ENCODE measurements at regions not wholly inside any gene's neighbourhood (a gene's known extent, or its start where the extent isn't known, plus 50 kb on each side); places are given as distances from the start of the nearest gene placed in this dataset.

- no peak overlapping the region for H3K4me3 Mint-ChIP-seq (ENCODE audit: unreplicated experiment)
Observed at GRCh38 chr16:79662122-79662521, 61.6 kb upstream of the MAF start.

GRCh38 chr16:79661578-79661977 lies 61.0 kb upstream of the MAF start:
- no peak for TF ChIP-seq CTCF (IDR thresholded peaks at IDR 0.05)
- Mint-ChIP-seq H3K4me1 (ENCODE audit: low read depth) (peaks cover 31% of the 10 kb centered on the region), H3K27ac (ENCODE audit: unreplicated experiment) (no peak overlapping the region), H3K27me3 (ENCODE audit: low read depth) (no peaks in the 10 kb centered on the region), H3K36me3 (ENCODE audit: low read depth) (no peaks in the 10 kb centered on the region), H3K4me3 (ENCODE audit: unreplicated experiment) (no peak overlapping the region), H3K9me3 (ENCODE audit: low read depth) (peaks cover 7% of the 10 kb centered on the region)
- DNase-seq (ENCODE audit: low spot score) = no peak

More at GRCh38 chr16:79662122-79662521, 61.6 kb upstream of the MAF start:
- Mint-ChIP-seq H3K9me3 (ENCODE audit: low read depth) (peaks cover 7% of the 10 kb centered on the region), H3K27ac (ENCODE audit: unreplicated experiment) (no peak overlapping the region), H3K36me3 (ENCODE audit: low read depth) (no peaks in the 10 kb centered on the region), H3K4me1 (ENCODE audit: low read depth) (peaks cover 25% of the 10 kb centered on the region), H3K27me3 (ENCODE audit: low read depth) (no peaks in the 10 kb centered on the region)
- no peak for TF ChIP-seq CTCF (IDR thresholded peaks at IDR 0.05)
- no peak for DNase-seq (ENCODE audit: low spot score)

- H3K4me3 Mint-ChIP-seq (ENCODE audit: unreplicated experiment) = no peak overlapping the region
- peaks cover 7% of the 10 kb centered on the region for H3K9me3 Mint-ChIP-seq (ENCODE audit: low read depth)
- peaks cover 33% of the 10 kb centered on the region for H3K4me1 Mint-ChIP-seq (ENCODE audit: low read depth)
- no peak for DNase-seq (ENCODE audit: low spot score)
- no peak for TF ChIP-seq CTCF (IDR thresholded peaks at IDR 0.05)
- no peaks in the 10 kb centered on the region for H3K27me3 Mint-ChIP-seq (ENCODE audit: low read depth)
- no peaks in the 10 kb centered on the region for H3K36me3 Mint-ChIP-seq (ENCODE audit: low read depth)
- H3K27ac Mint-ChIP-seq (ENCODE audit: unreplicated experiment) = no peak overlapping the region
Observed at GRCh38 chr16:79659344-79659743, 58.8 kb upstream of the MAF start.

- Mint-ChIP-seq H3K27me3 (ENCODE audit: low read depth) (no peaks in the 10 kb centered on the region), H3K27ac (ENCODE audit: unreplicated experiment) (peak overlapping the region; percentile 91), H3K4me1 (ENCODE audit: low read depth) (peaks cover 29% of the 10 kb centered on the region), H3K36me3 (ENCODE audit: low read depth) (no peaks in the 10 kb centered on the region), H3K4me3 (ENCODE audit: unreplicated experiment) (no peak overlapping the region), H3K9me3 (ENCODE audit: low read depth) (peaks cover 5% of the 10 kb centered on the region)
- TF ChIP-seq CTCF (IDR thresholded peaks at IDR 0.05) = no peak
- DNase-seq (ENCODE audit: low spot score) = no peak
Observed at GRCh38 chr16:79658301-79659033, 57.9 kb upstream of the MAF start.

- H3K9me3 Mint-ChIP-seq (ENCODE audit: low read depth) = peaks cover 2% of the 10 kb centered on the region
- no peak overlapping the region for H3K27ac Mint-ChIP-seq (ENCODE audit: unreplicated experiment)
- H3K27me3 Mint-ChIP-seq (ENCODE audit: low read depth) = no peaks in the 10 kb centered on the region
- DNase-seq (ENCODE audit: low spot score) = no peak
- H3K4me1 Mint-ChIP-seq (ENCODE audit: low read depth) = peaks cover 37% of the 10 kb centered on the region
- no peak overlapping the region for H3K4me3 Mint-ChIP-seq (ENCODE audit: unreplicated experiment)
- TF ChIP-seq CTCF (IDR thresholded peaks at IDR 0.05) = no peak
- H3K36me3 Mint-ChIP-seq (ENCODE audit: low read depth) = no peaks in the 10 kb centered on the region
Observed at GRCh38 chr16:79656553-79657115, 56.1 kb upstream of the MAF start.
